PC-3 (cell line): ENCODE measurements at regions not wholly inside any gene's neighbourhood (a gene's known extent, or its start where the extent isn't known, plus 50 kb on each side); places are given as distances from the start of the nearest gene placed in this dataset.

Source experiments
- ATAC-seq: fragments of 200-7000 bp; cut with Tn5 transposase; 2 replicates; pipeline ENCODE4 v1.9.1; 2020; ENCODE audit warnings: mild to moderate bottlenecking, moderate library complexity
- BruUV-seq: library from RNA; stranded (reverse); fragments of 400-500 nt; replicated peaks from 2 replicates; lab custom pipeline; 2021; lab: Mats Ljungman, UMichigan
- CTCF ChIA-PET: fragments of 300-600 bp; sonication (Branson Sonifier 250); formaldehyde crosslinking; loops from one replicate; lab custom pipeline; 2022; ENCODE audit warnings: antibody characterized with exemption; lab: Charles Lee
- POLR2A ChIA-PET: fragments of 300-600 bp; sonication (Branson Sonifier 250); formaldehyde crosslinking; loops from one replicate; lab custom pipeline; 2022; ENCODE audit warnings: antibody characterized with exemption; ENCODE audit not compliant: unreplicated experiment; lab: Charles Lee
- DNase-seq: peaks from one replicate; pipeline ENCODE4 v3.0.0-alpha.2; 2015
- H2AFZ ChIP-seq: fragments of 300-600 bp; sonication (generic); 2 replicates; pipeline ENCODE4 v1.6.0; 2016; ENCODE audit warnings: antibody characterized with exemption, low read length
- H3F3A ChIP-seq: fragments of 300-600 bp; sonication (generic); one replicate; pipeline ENCODE4 v1.6.0; 2017; ENCODE audit warnings: antibody characterized with exemption, low read length, control low read depth, mild to moderate bottlenecking; ENCODE audit not compliant: unreplicated experiment
- H3K27ac ChIP-seq: fragments of 300-600 bp; sonication (generic); 2 replicates; pipeline ENCODE4 v1.5.1; 2016; ENCODE audit warnings: mild to moderate bottlenecking, low read length
- H3K27me3 ChIP-seq: fragments of 300-600 bp; sonication (generic); 2 replicates; pipeline ENCODE4 v1.6.1; 2016; ENCODE audit warnings: low read length, mixed read lengths
- H3K36me3 ChIP-seq: fragments of 300-600 bp; sonication (generic); 2 replicates; pipeline ENCODE4 v1.6.1; 2016; ENCODE audit warnings: low read depth, mixed run types, low read length, mixed read lengths
- H3K4me1 ChIP-seq: fragments of 300-600 bp; sonication (generic); 2 replicates; pipeline ENCODE4 v1.5.1; 2016; ENCODE audit warnings: low read length; ENCODE audit not compliant: insufficient read depth
- H3K4me2 ChIP-seq: fragments of 300-600 bp; sonication (generic); 2 replicates; pipeline ENCODE4 v1.6.0; 2016; ENCODE audit warnings: low read length
- H3K4me3 ChIP-seq: fragments of 300-600 bp; sonication (generic); 2 replicates; pipeline ENCODE4 v1.5.1; 2016; ENCODE audit warnings: mild to moderate bottlenecking, low read length, mixed read lengths
- H3K79me2 ChIP-seq: fragments of 300-600 bp; sonication (generic); 2 replicates; pipeline ENCODE4 v1.6.1; 2017; ENCODE audit warnings: low read length, mixed read lengths
- H3K9ac ChIP-seq: fragments of 300-600 bp; sonication (generic); 2 replicates; pipeline ENCODE4 v1.6.0; 2016; ENCODE audit warnings: mild to moderate bottlenecking, low read length
- H3K9me2 ChIP-seq: fragments of 300-600 bp; sonication (generic); replicated peaks from 2 replicates; pipeline ENCODE4 v1.6.1; 2016; ENCODE audit warnings: mixed run types, low read length, mixed read lengths
- H3K9me3 ChIP-seq: fragments of 300-600 bp; sonication (generic); 2 replicates; pipeline ENCODE4 v1.6.1; 2016; ENCODE audit warnings: low read length, mixed read lengths
- H4K20me1 ChIP-seq: fragments of 300-600 bp; sonication (generic); 2 replicates; pipeline ENCODE4 v1.6.1; 2016; ENCODE audit warnings: low read length, mixed read lengths
- EZH2 ChIP-seq: fragments of 300-600 bp; sonication (generic); IDR thresholded peaks from one replicate; pipeline ENCODE4 v1.6.1; 2017; ENCODE audit warnings: antibody characterized with exemption, mild to moderate bottlenecking, low read length; ENCODE audit not compliant: unreplicated experiment
- EZH2phosphoT487 ChIP-seq: fragments of 300-600 bp; sonication (generic); IDR thresholded peaks from 2 replicates; pipeline ENCODE4 v1.6.1; 2018; ENCODE audit warnings: mild to moderate bottlenecking, antibody characterized with exemption, low read length, borderline replicate concordance
- intact Hi-C: fragments of 100-400 bp; cut with micrococcal nuclease; formaldehyde crosslinking; loops from 2 replicates; pipeline ENCODE4 v1.9.0; 2023
- TF ChIP-seq, protein P1 (sequence below): fragments of 300-600 bp; sonication (generic); conservative IDR thresholded peaks from 2 replicates; pipeline ENCODE4 v1.5.1; 2017; ENCODE audit warnings: antibody characterized with exemption, low read depth, mild to moderate bottlenecking, low read length

DNA sequence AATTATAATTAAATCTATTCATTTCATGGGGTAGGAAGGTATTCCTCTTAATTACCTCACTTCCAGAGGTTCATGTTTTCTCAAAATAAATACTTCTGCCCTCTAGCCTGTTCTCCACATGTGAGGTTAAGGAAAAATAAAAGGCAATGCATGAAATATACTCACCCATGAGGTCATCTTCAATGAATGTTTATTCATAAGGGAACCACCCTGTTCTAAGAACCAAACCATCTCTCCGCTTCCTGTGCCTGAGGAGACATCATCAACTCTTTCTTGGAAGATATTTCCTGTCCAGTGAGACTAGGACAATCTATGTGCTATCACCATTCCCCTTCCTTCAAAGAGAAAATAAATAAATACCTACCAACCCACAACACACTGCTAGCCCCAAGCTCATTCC, 513.7 kb upstream of the PLXNA2 start:
- Histone ChIP-seq H3K27me3 (no peaks in the 10 kb centered on the region), H3K4me2 (no peak overlapping the region), H3K36me3 (no peaks in the 10 kb centered on the region), H3F3A (no peaks in the 10 kb centered on the region), H3K4me3 (no peak overlapping the region), H3K9me2 (no peaks in the 10 kb centered on the region), H3K9ac (no peak overlapping the region), H2AFZ (no peak overlapping the region), H3K79me2 (no peaks in the 10 kb centered on the region), H3K27ac (no peak overlapping the region), H4K20me1 (no peaks in the 10 kb centered on the region), H3K9me3 (no peaks in the 10 kb centered on the region), H3K4me1 (no peaks in the 10 kb centered on the region)
- DNase-seq, result peak; percentile 12
- ATAC-seq, result no peak
- CTCF ChIA-PET, result no interaction called here
- POLR2A ChIA-PET, result no interaction called here
- intact Hi-C loops, result no loop called here
- TF ChIP-seq EZH2phosphoT487, result no peak
- TF ChIP-seq, protein P1, sequence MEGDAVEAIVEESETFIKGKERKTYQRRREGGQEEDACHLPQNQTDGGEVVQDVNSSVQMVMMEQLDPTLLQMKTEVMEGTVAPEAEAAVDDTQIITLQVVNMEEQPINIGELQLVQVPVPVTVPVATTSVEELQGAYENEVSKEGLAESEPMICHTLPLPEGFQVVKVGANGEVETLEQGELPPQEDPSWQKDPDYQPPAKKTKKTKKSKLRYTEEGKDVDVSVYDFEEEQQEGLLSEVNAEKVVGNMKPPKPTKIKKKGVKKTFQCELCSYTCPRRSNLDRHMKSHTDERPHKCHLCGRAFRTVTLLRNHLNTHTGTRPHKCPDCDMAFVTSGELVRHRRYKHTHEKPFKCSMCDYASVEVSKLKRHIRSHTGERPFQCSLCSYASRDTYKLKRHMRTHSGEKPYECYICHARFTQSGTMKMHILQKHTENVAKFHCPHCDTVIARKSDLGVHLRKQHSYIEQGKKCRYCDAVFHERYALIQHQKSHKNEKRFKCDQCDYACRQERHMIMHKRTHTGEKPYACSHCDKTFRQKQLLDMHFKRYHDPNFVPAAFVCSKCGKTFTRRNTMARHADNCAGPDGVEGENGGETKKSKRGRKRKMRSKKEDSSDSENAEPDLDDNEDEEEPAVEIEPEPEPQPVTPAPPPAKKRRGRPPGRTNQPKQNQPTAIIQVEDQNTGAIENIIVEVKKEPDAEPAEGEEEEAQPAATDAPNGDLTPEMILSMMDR, result no peak
- TF ChIP-seq EZH2, result no peak
- BruUV-seq, result no TSS peak

DNA sequence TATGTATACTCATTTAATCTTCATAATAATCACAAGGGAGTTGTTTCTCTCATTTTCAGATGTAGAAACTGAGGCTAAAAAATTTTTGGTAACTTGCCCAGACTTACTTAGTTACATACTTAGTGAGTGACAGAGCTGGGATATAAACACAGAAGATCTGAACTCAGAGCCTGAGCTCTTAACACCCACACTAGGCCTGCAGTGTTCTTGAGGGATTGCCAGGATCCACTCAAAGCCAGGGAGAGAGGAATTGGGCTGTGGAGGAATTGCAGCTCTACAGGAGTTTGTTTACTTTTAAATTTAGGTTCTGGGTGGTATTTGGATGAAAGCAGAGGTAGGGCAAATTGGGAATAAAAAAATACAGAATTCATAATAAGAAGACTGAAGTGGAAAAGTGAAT, 515.1 kb upstream of the PLXNA2 start:
- Histone ChIP-seq H3K9me2 (no peaks in the 10 kb centered on the region), H3F3A (no peaks in the 10 kb centered on the region), H3K79me2 (no peaks in the 10 kb centered on the region), H3K4me1 (no peaks in the 10 kb centered on the region), H3K9me3 (no peaks in the 10 kb centered on the region), H3K27ac (no peak overlapping the region), H4K20me1 (no peaks in the 10 kb centered on the region), H3K4me2 (no peak overlapping the region), H3K9ac (no peak overlapping the region), H3K27me3 (no peaks in the 10 kb centered on the region), H3K36me3 (no peaks in the 10 kb centered on the region), H2AFZ (no peak overlapping the region), H3K4me3 (no peak overlapping the region)
- BruUV-seq, result no TSS peak
- TF ChIP-seq EZH2phosphoT487 (no peak), EZH2 (no peak)
- TF ChIP-seq, protein P1, result no peak
- ChIA-PET CTCF (no interaction called here), POLR2A (no interaction called here)
- intact Hi-C loops, result no loop called here
- ATAC-seq, result no peak
- no peak for DNase-seq

DNA sequence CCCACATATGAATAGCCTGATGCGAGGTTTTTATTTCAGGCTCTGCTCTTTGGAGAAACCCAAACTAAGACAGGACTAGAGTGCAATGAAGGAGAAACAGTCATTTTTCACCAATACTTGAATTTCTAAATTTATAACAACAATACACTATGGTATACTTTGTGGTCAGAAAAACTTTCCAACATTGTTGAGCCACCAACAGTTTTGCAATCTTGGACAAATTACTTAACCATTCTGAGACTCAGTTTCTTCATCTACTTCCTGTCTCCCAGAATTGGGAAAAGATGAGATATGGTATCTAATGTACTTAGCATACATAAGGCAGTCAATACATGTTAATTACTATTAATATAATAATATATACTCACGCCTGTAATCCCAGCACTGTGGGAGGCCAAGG, 519.8 kb upstream of the PLXNA2 start:
- ChIA-PET CTCF (no interaction called here), POLR2A (no interaction called here)
- ATAC-seq (no peak), DNase-seq (no peak)
- no peaks in the 10 kb centered on the region for H3F3A ChIP-seq
- no TSS peak for BruUV-seq
- no peak overlapping the region for H3K4me2 ChIP-seq
- no peaks in the 10 kb centered on the region for H3K79me2 ChIP-seq
- TF ChIP-seq, protein P1, result no peak
- TF ChIP-seq EZH2, result no peak
- no peak for TF ChIP-seq EZH2phosphoT487
- no peaks in the 10 kb centered on the region for H3K27me3 ChIP-seq
- H2AFZ ChIP-seq, result no peak overlapping the region
- H3K9me3 ChIP-seq, result no peaks in the 10 kb centered on the region
- H3K4me1 ChIP-seq, result no peaks in the 10 kb centered on the region
- no peak overlapping the region for H3K27ac ChIP-seq
- H3K9ac ChIP-seq, result no peak overlapping the region
- intact Hi-C loops, result no loop called here
- no peak overlapping the region for H3K4me3 ChIP-seq
- H3K9me2 ChIP-seq, result no peaks in the 10 kb centered on the region
- no peaks in the 10 kb centered on the region for H4K20me1 ChIP-seq
- H3K36me3 ChIP-seq, result no peaks in the 10 kb centered on the region
